ENCODE measurements at regions not wholly inside any gene's neighbourhood (a gene's known extent, or its start where the extent isn't known, plus 50 kb on each side); places are given as distances from the start of the nearest gene placed in this dataset.

GRCh38 chr12:107488666-107489065, 196.9 kb upstream of the PWP1 start:
- no peak for TF ChIP-seq CTCF (IDR thresholded peaks at IDR 0.05; ENCODE audit: insufficient read depth, low read length, poor library complexity, severe bottlenecking)
- no peak for TF ChIP-seq EZH2phosphoT487 (conservative IDR thresholded peaks at IDR 0.05; ENCODE audit: low read length)

All from SU-DHL-6 (cell line).